GM21423 (cell line): ENCODE measurements at regions not wholly inside any gene's neighbourhood (a gene's known extent, or its start where the extent isn't known, plus 50 kb on each side); places are given as distances from the start of the nearest gene placed in this dataset.

Experiments
- ATAC-seq: cut with Tn5 transposase; IDR thresholded peaks from one replicate; pipeline ENCODE4 v1.9.1; 2021; ENCODE audit warnings: mild to moderate bottlenecking, moderate library complexity; ENCODE audit not compliant: unreplicated experiment

GRCh38 chr18:55121397-55122170, 162.3 kb upstream of the CCDC68 start:
- no peak for ATAC-seq

GRCh38 chr18:55120896-55121295, 161.6 kb upstream of the CCDC68 start:
- no peak for ATAC-seq

- ATAC-seq: no peak
Observed at GRCh38 chr18:55119434-55119833, 160.2 kb upstream of the CCDC68 start.

GRCh38 chr18:55119016-55119415, 159.8 kb upstream of the CCDC68 start:
- no peak for ATAC-seq

- no peak for ATAC-seq
Observed at GRCh38 chr18:55116863-55117262, 157.6 kb upstream of the CCDC68 start.

GRCh38 chr18:55115606-55116005, 156.3 kb upstream of the CCDC68 start:
- no peak for ATAC-seq

- ATAC-seq: no peak
Observed at GRCh38 chr18:55114876-55115275, 155.6 kb upstream of the CCDC68 start.

GRCh38 chr18:55113800-55114199, 154.5 kb upstream of the CCDC68 start:
- ATAC-seq: no peak

GRCh38 chr18:55111271-55111670, 152.0 kb upstream of the CCDC68 start:
- no peak for ATAC-seq

GRCh38 chr18:55110436-55110835, 151.2 kb upstream of the CCDC68 start:
- no peak for ATAC-seq

GRCh38 chr18:55109818-55110414, 150.7 kb upstream of the CCDC68 start:
- ATAC-seq: no peak

GRCh38 chr18:55106906-55107305, 147.6 kb upstream of the CCDC68 start:
- no peak for ATAC-seq

GRCh38 chr18:55106466-55106865, 147.2 kb upstream of the CCDC68 start:
- ATAC-seq: no peak

GRCh38 chr18:55105873-55106272, 146.6 kb upstream of the CCDC68 start:
- ATAC-seq: no peak

GRCh38 chr18:55102958-55103456, 143.7 kb upstream of the CCDC68 start:
- no peak for ATAC-seq

- no peak for ATAC-seq
Observed at GRCh38 chr18:55102501-55102900, 143.2 kb upstream of the CCDC68 start.

- ATAC-seq: no peak
Observed at GRCh38 chr18:55101458-55101824, 142.2 kb upstream of the CCDC68 start.

GRCh38 chr18:55100817-55101457, 141.7 kb upstream of the CCDC68 start:
- no peak for ATAC-seq

GRCh38 chr18:55097456-55098170, 138.4 kb upstream of the CCDC68 start:
- ATAC-seq: no peak

GRCh38 chr18:55096263-55096951, 137.1 kb upstream of the CCDC68 start:
- no peak for ATAC-seq

- no peak for ATAC-seq
Observed at GRCh38 chr18:55095584-55095983, 136.3 kb upstream of the CCDC68 start.
